Heart right ventricle (tissue), 16 donors: ENCODE measurements at regions not wholly inside any gene's neighbourhood (a gene's known extent, or its start where the extent isn't known, plus 50 kb on each side); places are given as distances from the start of the nearest gene placed in this dataset.

ENCODE experiments used
- ATAC-seq, 8 donors: fragments of 200-7000 bp; cut with Tn5 transposase; one replicate each; pipeline ENCODE4 v1.9.1; 2020; ENCODE audit warnings: mild to moderate bottlenecking in 8 of 8, moderate library complexity in 8 of 8, moderate number of reproducible peaks in 1 of 8
- DNase-seq, 2 donors: peaks; one replicate each; pipeline ENCODE4 v3.0.0-alpha.2; 2020
- H3K27ac ChIP-seq, 10 donors: fragments of 200-600 bp; sonication (generic) in 2 of 10; one replicate each; pipeline versions ENCODE4 v1.5.0 to v1.8.0; 2020 to 2022; ENCODE audit warnings: mild to moderate bottlenecking in 3 of 10
- H3K27me3 ChIP-seq, 7 donors: fragments of 200-600 bp; one replicate each; pipeline ENCODE4 v1.8.0; 2021 to 2022; ENCODE audit warnings: mild to moderate bottlenecking in 2 of 7
- H3K36me3 ChIP-seq, 9 donors: fragments of 200-600 bp; sonication (generic) in 1 of 9; one replicate each; pipeline versions ENCODE4 v1.5.0 to v1.8.0; 2020 to 2022; ENCODE audit warnings: mild to moderate bottlenecking in 2 of 9
- H3K4me1 ChIP-seq, 9 donors: fragments of 200-600 bp; sonication (generic) in 1 of 9; one replicate each; pipeline versions ENCODE4 v1.5.0 to v1.8.0; 2020 to 2022; ENCODE audit warnings: mild to moderate bottlenecking in 4 of 9
- H3K4me3 ChIP-seq, 10 donors: fragments of 200-600 bp; sonication (generic) in 2 of 10; one replicate each; pipeline versions ENCODE4 v1.5.0 to v1.8.0; 2020 to 2022; ENCODE audit warnings: mild to moderate bottlenecking in 7 of 10, moderate library complexity in 2 of 10
- H3K9me3 ChIP-seq, 11 donors: fragments of 200-600 bp in 10 of 11; sonication (generic) in 2 of 11; one replicate each; pipeline versions ENCODE4 v1.5.0 to v1.8.0; 2013 to 2022; ENCODE audit warnings: mild to moderate bottlenecking in 2 of 11, control low read depth in 1 of 11, moderate library complexity in 1 of 11
- CTCF ChIP-seq, 9 donors: fragments of 200-600 bp; sonication (generic) in 2 of 9; IDR thresholded peaks; one replicate each; pipeline versions ENCODE4 v1.5.0 to v1.8.0; 2021 to 2022; ENCODE audit warnings: antibody characterized with exemption in 9 of 9, mild to moderate bottlenecking in 5 of 9, moderate library complexity in 1 of 9
- WGBS, 2 donors: extraction: QIAGEN DNeasy Blood & Tissue Kit; methylation state at CpG; one replicate each; pipeline ENCODE4 v1.1.7; 2013; ENCODE audit warnings: inconsistent platforms in 1 of 2; 5-methylcytosine and 5-hydroxymethylcytosine counted together
- intact Hi-C, 10 donors: fragments of 100-400 bp; cut with DNase I; formaldehyde crosslinking; loops; one replicate each; pipeline versions ENCODE4 v1.11.1 to v1.14.2; 2022
- donor health status: Arrhythmogenic right ventricular cardiomyopathy.
- donor health status: ischemic (EF 13 %, LVEDD 7.1; RV severe dilation, severe dysfunction).
- donor health status: healthy with polysubstance abuse.
- donor health status: DM: no; HTN: yes; CAD: no.
- donor health status: DM: no; HTN: no; CAD: no.
- donor health status: ischemic (EF 25% LVEDD 6.9; RV normal size, moderate dysfunction).
- donor health status: ischemic (EF 25% LVEDD 5.7; RV mildly dilated, moderate dysfunction).
- donor health status: healthy.
- donor health status: DM: yes; HTN: yes; CAD: no.
- donor health status: Ischemic cardiomyopathy.
- donor health status: ischemic (EF 35%, LVEDD 5.7; RV mildly dilated, moderate dysfunction).
- donor health status: nonischemic (EF 11% LVEDD 7.7; RV severe dilation, severe dysfunction).
- donor health status: DM: yes; HTN: yes; CAD: no.
- donor health status: PGD.
- donor health status: ischemic (EF 29% LVEDD 5.4; RV normal size, mild dysfunction).
- donor health status: nonischemic (EF 23%, LVEDD 6.1; RV moderate dilation, normal function).

GRCh38 chr11:116065191-116065895 is 561.1 kb upstream of the CADM1 start:
- intact Hi-C loops, result loop anchor here in 1 of 10 donors (5.0 kb wide), 1 partner anchor 618 kb away; no protein-coding TSS in a partner anchor
- Histone ChIP-seq H3K27ac (no peak overlapping the region), H3K4me3 (no peak overlapping the region), H3K36me3 (no peaks in the 10 kb centered on the region), H3K9me3 (no peaks in the 10 kb centered on the region), H3K4me1 (peaks cover 0 to 13% (median 4%) of the 10 kb centered on the region in 9 donors), H3K27me3 (peaks cover 0 to 19% (median 0%) of the 10 kb centered on the region in 7 donors)
- TF ChIP-seq CTCF (IDR thresholded peaks at IDR 0.05), result no peak
- DNase-seq, result no peak
- no peak for ATAC-seq
- WGBS, 2 donors, result 81 to 85% methylated on average over 10 of the region's 10 CpGs

GRCh38 chr11:116062490-116063171 is 558.4 kb upstream of the CADM1 start:
- no peak for TF ChIP-seq CTCF (IDR thresholded peaks at IDR 0.05)
- peaks cover 0 to 13% (median 4%) of the 10 kb centered on the region in 9 donors for H3K4me1 ChIP-seq
- DNase-seq (no peak), ATAC-seq (peak in 2 of 8 donors; percentile 24 to 26)
- H3K27ac ChIP-seq, result no peak overlapping the region
- no peaks in the 10 kb centered on the region for H3K9me3 ChIP-seq
- intact Hi-C loops, result no loop called here
- no peak overlapping the region for H3K4me3 ChIP-seq
- H3K36me3 ChIP-seq, result no peaks in the 10 kb centered on the region
- WGBS, 2 donors, result 23 to 29% methylated on average over 11 of the region's 11 CpGs
- peaks cover 0 to 15% (median 0%) of the 10 kb centered on the region in 7 donors for H3K27me3 ChIP-seq

- 60 to 72% methylated on average over 4 of the region's 4 CpGs for WGBS, 2 donors
- peaks cover 0 to 15% (median 0%) of the 10 kb centered on the region in 7 donors for H3K27me3 ChIP-seq
- H3K27ac ChIP-seq, result no peak overlapping the region
- TF ChIP-seq CTCF (IDR thresholded peaks at IDR 0.05), result no peak
- DNase-seq (no peak), ATAC-seq (peak in 1 of 8 donors; percentile 9)
- H3K4me1 ChIP-seq, result peaks cover 0 to 13% (median 4%) of the 10 kb centered on the region in 9 donors
- no peaks in the 10 kb centered on the region for H3K36me3 ChIP-seq
- intact Hi-C loops, result no loop called here
- no peak overlapping the region for H3K4me3 ChIP-seq
- H3K9me3 ChIP-seq, result no peaks in the 10 kb centered on the region
Measured at GRCh38 chr11:116062129-116062489, 557.9 kb upstream of the CADM1 start.

GRCh38 chr11:116061322-116061721 is 557.1 kb upstream of the CADM1 start:
- Histone ChIP-seq H3K27ac (no peak overlapping the region), H3K4me1 (peaks cover 0 to 13% (median 4%) of the 10 kb centered on the region in 9 donors), H3K9me3 (no peaks in the 10 kb centered on the region), H3K27me3 (peaks cover 0 to 13% (median 0%) of the 10 kb centered on the region in 7 donors), H3K36me3 (no peaks in the 10 kb centered on the region), H3K4me3 (no peak overlapping the region)
- intact Hi-C loops, result no loop called here
- ATAC-seq (no peak), DNase-seq (no peak)
- 90 to 94% methylated on average over 4 of the region's 4 CpGs for WGBS, 2 donors
- no peak for TF ChIP-seq CTCF (IDR thresholded peaks at IDR 0.05)
